ENCODE measurements at regions not wholly inside any gene's neighbourhood (a gene's known extent, or its start where the extent isn't known, plus 50 kb on each side); places are given as distances from the start of the nearest gene placed in this dataset.
"Not testable (repeated sequence)": the region's sequence is repeated elsewhere in the genome, so short reads cannot be mapped to it uniquely, and the experiment has no call there.

- no peaks in the 10 kb centered on the region for H3K27me3 Mint-ChIP-seq
- ATAC-seq (replicated peaks) (no peak), DNase-seq (no peak)
- no peak overlapping the region for H3K4me3 Mint-ChIP-seq
- H3K4me1 Mint-ChIP-seq (ENCODE audit: low read depth in 2 of 2), result no peaks in the 10 kb centered on the region
- no peak overlapping the region for H3K27ac Mint-ChIP-seq
- H3K9me3 Mint-ChIP-seq, result peaks cover 6% of the 10 kb centered on the region in 2 donors
- no peaks in the 10 kb centered on the region for H3K36me3 Mint-ChIP-seq (ENCODE audit: insufficient read depth)
Observed at GRCh38 chr5:118392491-118392890, 595.9 kb downstream of the DTWD2 start.

GRCh38 chr5:118382931-118383330 is 605.4 kb downstream of the DTWD2 start:
- H3K27ac Mint-ChIP-seq; H3K36me3 Mint-ChIP-seq (ENCODE audit: insufficient read depth); H3K27me3 Mint-ChIP-seq; H3K4me1 Mint-ChIP-seq (ENCODE audit: low read depth in 2 of 2); ATAC-seq (replicated peaks); DNase-seq; H3K9me3 Mint-ChIP-seq; H3K4me3 Mint-ChIP-seq: not testable (repeated sequence)

- Mint-ChIP-seq H3K27me3 (no peaks in the 10 kb centered on the region), H3K27ac (no peak overlapping the region), H3K36me3 (ENCODE audit: insufficient read depth) (no peaks in the 10 kb centered on the region), H3K4me1 (ENCODE audit: low read depth in 2 of 2) (no peaks in the 10 kb centered on the region), H3K9me3 (peaks cover 0 to 7% of the 10 kb centered on the region in 2 donors), H3K4me3 (no peak overlapping the region)
- no peak for DNase-seq
- ATAC-seq (replicated peaks), result no peak
Observed at GRCh38 chr5:118379470-118379869, 608.9 kb downstream of the DTWD2 start.

- no peak for DNase-seq
- ATAC-seq (replicated peaks), result no peak
- Mint-ChIP-seq H3K4me3 (no peak overlapping the region), H3K36me3 (ENCODE audit: insufficient read depth) (no peaks in the 10 kb centered on the region), H3K9me3 (peaks cover 0 to 8% of the 10 kb centered on the region in 2 donors), H3K4me1 (ENCODE audit: low read depth in 2 of 2) (no peaks in the 10 kb centered on the region), H3K27ac (no peak overlapping the region), H3K27me3 (no peaks in the 10 kb centered on the region)
Observed at GRCh38 chr5:118378959-118379358, 609.4 kb downstream of the DTWD2 start.

GRCh38 chr5:118377420-118377819 is 610.9 kb downstream of the DTWD2 start:
- Mint-ChIP-seq H3K27me3 (no peaks in the 10 kb centered on the region), H3K9me3 (peaks cover 0 to 10% of the 10 kb centered on the region in 2 donors), H3K27ac (no peak overlapping the region), H3K4me1 (ENCODE audit: low read depth in 2 of 2) (no peaks in the 10 kb centered on the region), H3K4me3 (no peak overlapping the region), H3K36me3 (ENCODE audit: insufficient read depth) (no peaks in the 10 kb centered on the region)
- ATAC-seq (replicated peaks) (no peak), DNase-seq (no peak)

- Mint-ChIP-seq H3K4me3 (no peak overlapping the region), H3K4me1 (ENCODE audit: low read depth in 2 of 2) (no peaks in the 10 kb centered on the region), H3K36me3 (ENCODE audit: insufficient read depth) (no peaks in the 10 kb centered on the region), H3K27ac (no peak overlapping the region), H3K9me3 (peaks cover 0 to 6% of the 10 kb centered on the region in 2 donors), H3K27me3 (no peaks in the 10 kb centered on the region)
- ATAC-seq (replicated peaks) (no peak), DNase-seq (no peak)
Observed at GRCh38 chr5:118371973-118372831, 616.1 kb downstream of the DTWD2 start.

GRCh38 chr5:118366429-118366828 is 621.9 kb downstream of the DTWD2 start:
- DNase-seq (no peak), ATAC-seq (replicated peaks) (no peak)
- Mint-ChIP-seq H3K27me3 (no peaks in the 10 kb centered on the region), H3K9me3 (peaks cover 0 to 11% of the 10 kb centered on the region in 2 donors), H3K36me3 (ENCODE audit: insufficient read depth) (no peaks in the 10 kb centered on the region), H3K4me3 (no peak overlapping the region), H3K27ac (no peak overlapping the region), H3K4me1 (ENCODE audit: low read depth in 2 of 2) (no peaks in the 10 kb centered on the region)

GRCh38 chr5:118365718-118366117 is 622.6 kb downstream of the DTWD2 start:
- DNase-seq, result no peak
- H3K36me3 Mint-ChIP-seq (ENCODE audit: insufficient read depth), result no peaks in the 10 kb centered on the region
- H3K27ac Mint-ChIP-seq, result no peak overlapping the region
- peaks cover 0 to 11% of the 10 kb centered on the region in 2 donors for H3K9me3 Mint-ChIP-seq
- H3K4me1 Mint-ChIP-seq (ENCODE audit: low read depth in 2 of 2), result no peaks in the 10 kb centered on the region
- no peak for ATAC-seq (replicated peaks)
- no peak overlapping the region for H3K4me3 Mint-ChIP-seq
- H3K27me3 Mint-ChIP-seq, result no peaks in the 10 kb centered on the region

GRCh38 chr5:118354797-118355196 is 633.5 kb downstream of the DTWD2 start:
- no peak for DNase-seq
- H3K36me3 Mint-ChIP-seq (ENCODE audit: insufficient read depth), result no peaks in the 10 kb centered on the region
- H3K4me1 Mint-ChIP-seq (ENCODE audit: low read depth in 2 of 2), result no peaks in the 10 kb centered on the region
- no peak overlapping the region for H3K4me3 Mint-ChIP-seq
- peaks cover 8 to 15% of the 10 kb centered on the region in 2 donors for H3K9me3 Mint-ChIP-seq
- no peak for ATAC-seq (replicated peaks)
- H3K27ac Mint-ChIP-seq, result no peak overlapping the region
- H3K27me3 Mint-ChIP-seq, result no peaks in the 10 kb centered on the region

- DNase-seq, result no peak
- H3K27ac Mint-ChIP-seq, result no peak overlapping the region
- H3K27me3 Mint-ChIP-seq, result no peaks in the 10 kb centered on the region
- H3K4me3 Mint-ChIP-seq, result no peak overlapping the region
- H3K9me3 Mint-ChIP-seq, result peaks cover 8 to 15% of the 10 kb centered on the region in 2 donors
- H3K36me3 Mint-ChIP-seq (ENCODE audit: insufficient read depth), result no peaks in the 10 kb centered on the region
- ATAC-seq (replicated peaks), result no peak
- H3K4me1 Mint-ChIP-seq (ENCODE audit: low read depth in 2 of 2), result no peaks in the 10 kb centered on the region
Observed at GRCh38 chr5:118353970-118354369, 634.4 kb downstream of the DTWD2 start.

GRCh38 chr5:118336468-118336867 is 651.9 kb downstream of the DTWD2 start:
- ATAC-seq (replicated peaks), result no peak
- H3K9me3 Mint-ChIP-seq, result peaks cover 9 to 29% of the 10 kb centered on the region in 2 donors
- H3K4me1 Mint-ChIP-seq (ENCODE audit: low read depth in 2 of 2), result no peaks in the 10 kb centered on the region
- H3K4me3 Mint-ChIP-seq, result no peak overlapping the region
- no peaks in the 10 kb centered on the region for H3K36me3 Mint-ChIP-seq (ENCODE audit: insufficient read depth)
- H3K27ac Mint-ChIP-seq, result no peak overlapping the region
- DNase-seq, result no peak
- no peaks in the 10 kb centered on the region for H3K27me3 Mint-ChIP-seq

GRCh38 chr5:118327389-118327788 is 661.0 kb downstream of the DTWD2 start:
- ATAC-seq (replicated peaks) (no peak), DNase-seq (no peak)
- no peaks in the 10 kb centered on the region for H3K36me3 Mint-ChIP-seq (ENCODE audit: insufficient read depth)
- peaks cover 10 to 15% of the 10 kb centered on the region in 2 donors for H3K9me3 Mint-ChIP-seq
- no peaks in the 10 kb centered on the region for H3K27me3 Mint-ChIP-seq
- H3K4me1 Mint-ChIP-seq (ENCODE audit: low read depth in 2 of 2), result no peaks in the 10 kb centered on the region
- H3K4me3 Mint-ChIP-seq, result no peak overlapping the region
- H3K27ac Mint-ChIP-seq, result no peak overlapping the region

- ATAC-seq (replicated peaks), result no peak
- H3K27me3 Mint-ChIP-seq, result no peaks in the 10 kb centered on the region
- H3K4me1 Mint-ChIP-seq (ENCODE audit: low read depth in 2 of 2), result no peaks in the 10 kb centered on the region
- no peaks in the 10 kb centered on the region for H3K36me3 Mint-ChIP-seq (ENCODE audit: insufficient read depth)
- H3K27ac Mint-ChIP-seq, result no peak overlapping the region
- no peak overlapping the region for H3K4me3 Mint-ChIP-seq
- no peak for DNase-seq
- H3K9me3 Mint-ChIP-seq, result peaks cover 10 to 12% of the 10 kb centered on the region in 2 donors
Observed at GRCh38 chr5:118326481-118327045, 661.8 kb downstream of the DTWD2 start.

- Mint-ChIP-seq H3K27me3 (no peaks in the 10 kb centered on the region), H3K4me3 (no peak overlapping the region), H3K36me3 (ENCODE audit: insufficient read depth) (no peaks in the 10 kb centered on the region), H3K9me3 (peaks cover 10 to 12% of the 10 kb centered on the region in 2 donors), H3K27ac (no peak overlapping the region), H3K4me1 (ENCODE audit: low read depth in 2 of 2) (no peaks in the 10 kb centered on the region)
- no peak for ATAC-seq (replicated peaks)
- DNase-seq, result no peak
Observed at GRCh38 chr5:118325931-118326330, 662.4 kb downstream of the DTWD2 start.
